ENCODE measurements at regions not wholly inside any gene's neighbourhood (a gene's known extent, or its start where the extent isn't known, plus 50 kb on each side); places are given as distances from the start of the nearest gene placed in this dataset.
"Not testable (repeated sequence)": the region's sequence is repeated elsewhere in the genome, so short reads cannot be mapped to it uniquely, and the experiment has no call there.

- TF ChIP-seq CTCF, POLR2A (IDR thresholded peaks at IDR 0.05): not testable (repeated sequence)
These were observed 84.6 kb upstream of the FRG2C start for GRCh38 chr3:75579536-75579935.
